ENCODE measurements at regions not wholly inside any gene's neighbourhood (a gene's known extent, or its start where the extent isn't known, plus 50 kb on each side); places are given as distances from the start of the nearest gene placed in this dataset.
"Not testable (repeated sequence)": the region's sequence is repeated elsewhere in the genome, so short reads cannot be mapped to it uniquely, and the experiment has no call there.

DNA sequence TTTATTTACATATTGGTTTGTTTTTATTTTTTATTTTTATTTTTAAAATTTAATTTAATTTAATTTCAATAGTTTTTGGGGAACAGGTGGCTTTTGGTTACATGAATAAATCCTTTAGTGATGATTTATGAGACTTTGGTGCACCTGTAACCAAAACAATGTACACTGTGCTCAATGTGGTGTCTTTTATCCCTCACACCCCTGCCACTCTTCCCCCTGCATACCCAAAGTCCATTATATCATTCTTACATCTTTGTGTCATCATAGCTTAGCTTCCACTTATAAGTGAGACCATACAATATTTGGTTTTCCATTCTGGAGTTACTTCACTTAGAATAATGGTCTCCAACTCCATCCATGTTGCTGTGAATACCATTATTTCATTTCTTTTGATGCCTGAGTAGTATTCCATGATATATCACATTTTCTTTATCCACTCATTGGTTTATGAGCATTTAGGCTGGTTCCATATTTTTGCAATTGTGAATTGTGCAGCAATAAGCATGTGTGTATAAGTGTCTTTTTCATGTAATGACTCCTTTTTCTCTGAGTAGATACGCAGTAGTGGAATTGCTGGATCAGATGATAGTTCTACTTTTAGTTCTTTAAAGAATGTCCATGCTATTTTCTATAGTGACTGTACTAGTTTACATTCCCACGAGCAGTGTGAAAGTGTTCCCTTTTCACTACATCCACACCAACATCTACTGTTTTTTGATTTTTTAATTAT lies 157.1 kb downstream of the CPXCR1 start:
- no peak for DNase-seq (ENCODE audit: low spot score in 2 of 2)
- Histone ChIP-seq H3K4me1 (no peaks in the 10 kb centered on the region), H3K36me3 (no peaks in the 10 kb centered on the region), H3K27ac (no peak overlapping the region), H3K27me3 (no peaks in the 10 kb centered on the region), H3K9me3 (no peaks in the 10 kb centered on the region), H3K4me3 (no peak overlapping the region)
- WGBS = 55% methylated on average over 2 of the region's 2 CpGs
- TF ChIP-seq POLR2AphosphoS5 (IDR thresholded peaks at IDR 0.05) (no peak), EP300 (IDR thresholded peaks at IDR 0.05) (no peak), POLR2A (IDR thresholded peaks at IDR 0.05) (no peak)
- TF ChIP-seq, protein P1, sequence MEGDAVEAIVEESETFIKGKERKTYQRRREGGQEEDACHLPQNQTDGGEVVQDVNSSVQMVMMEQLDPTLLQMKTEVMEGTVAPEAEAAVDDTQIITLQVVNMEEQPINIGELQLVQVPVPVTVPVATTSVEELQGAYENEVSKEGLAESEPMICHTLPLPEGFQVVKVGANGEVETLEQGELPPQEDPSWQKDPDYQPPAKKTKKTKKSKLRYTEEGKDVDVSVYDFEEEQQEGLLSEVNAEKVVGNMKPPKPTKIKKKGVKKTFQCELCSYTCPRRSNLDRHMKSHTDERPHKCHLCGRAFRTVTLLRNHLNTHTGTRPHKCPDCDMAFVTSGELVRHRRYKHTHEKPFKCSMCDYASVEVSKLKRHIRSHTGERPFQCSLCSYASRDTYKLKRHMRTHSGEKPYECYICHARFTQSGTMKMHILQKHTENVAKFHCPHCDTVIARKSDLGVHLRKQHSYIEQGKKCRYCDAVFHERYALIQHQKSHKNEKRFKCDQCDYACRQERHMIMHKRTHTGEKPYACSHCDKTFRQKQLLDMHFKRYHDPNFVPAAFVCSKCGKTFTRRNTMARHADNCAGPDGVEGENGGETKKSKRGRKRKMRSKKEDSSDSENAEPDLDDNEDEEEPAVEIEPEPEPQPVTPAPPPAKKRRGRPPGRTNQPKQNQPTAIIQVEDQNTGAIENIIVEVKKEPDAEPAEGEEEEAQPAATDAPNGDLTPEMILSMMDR (IDR thresholded peaks at IDR 0.05) = no peak

DNA sequence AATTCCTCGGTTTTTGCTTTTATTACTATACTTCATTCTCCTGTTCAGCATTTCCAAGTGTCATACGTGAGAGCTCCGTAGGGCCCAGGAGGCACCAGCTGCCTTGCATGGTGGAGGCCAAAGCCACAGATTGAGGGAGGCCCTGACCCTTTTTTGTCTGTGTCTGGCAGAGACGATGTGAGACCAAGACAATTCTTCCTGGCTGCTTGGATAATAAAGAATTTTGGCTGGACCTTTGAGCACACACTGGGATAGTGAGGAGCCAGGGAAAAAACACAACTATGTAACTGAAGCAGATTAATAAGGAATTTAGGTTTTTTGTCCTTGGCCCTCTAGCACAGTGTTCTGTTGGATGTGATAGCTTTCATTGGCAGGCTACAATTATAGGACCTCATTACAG lies 161.0 kb downstream of the CPXCR1 start:
- no peaks in the 10 kb centered on the region for H3K36me3 ChIP-seq
- TF ChIP-seq, protein P1 (IDR thresholded peaks at IDR 0.05) = no peak
- TF ChIP-seq POLR2A (IDR thresholded peaks at IDR 0.05) (no peak), POLR2AphosphoS5 (IDR thresholded peaks at IDR 0.05) (no peak)
- 91% methylated on average over 4 of the region's 4 CpGs for WGBS

DNA sequence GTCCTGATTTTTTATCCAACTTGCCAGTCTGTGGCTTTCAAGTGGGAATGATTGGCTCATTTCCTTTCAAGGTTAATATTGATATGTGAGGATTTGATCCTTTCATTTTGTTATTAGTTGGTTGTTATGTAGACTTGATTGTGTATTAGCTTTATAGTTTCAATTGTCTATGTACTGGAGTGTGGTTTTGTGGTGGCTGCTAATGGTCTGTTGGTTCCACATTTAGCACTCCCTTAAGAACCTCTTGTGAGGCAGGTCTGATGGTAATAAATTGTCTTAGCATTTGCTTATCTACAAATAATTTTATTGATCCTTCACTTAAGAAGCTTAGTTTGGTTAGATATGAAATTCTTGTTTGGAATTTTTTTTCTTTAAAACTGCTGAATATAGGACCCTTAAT lies 190.6 kb downstream of the CPXCR1 start:
- no peak overlapping the region for H3K4me3 ChIP-seq
- no peaks in the 10 kb centered on the region for H3K27me3 ChIP-seq
- no peaks in the 10 kb centered on the region for H3K9me3 ChIP-seq
- no peak for TF ChIP-seq EP300 (IDR thresholded peaks at IDR 0.05)
- TF ChIP-seq POLR2AphosphoS5 (IDR thresholded peaks at IDR 0.05) = no peak
- TF ChIP-seq POLR2A (IDR thresholded peaks at IDR 0.05) = no peak
- no peaks in the 10 kb centered on the region for H3K4me1 ChIP-seq
- H3K27ac ChIP-seq = no peak overlapping the region
- DNase-seq (ENCODE audit: low spot score in 2 of 2) = no peak
- no peaks in the 10 kb centered on the region for H3K36me3 ChIP-seq

More for the DNA sequence above, 161.0 kb downstream of the CPXCR1 start:
- no peak for DNase-seq (ENCODE audit: low spot score in 2 of 2)
- Histone ChIP-seq H3K27ac (no peak overlapping the region), H3K4me1 (no peaks in the 10 kb centered on the region), H3K27me3 (no peaks in the 10 kb centered on the region), H3K9me3 (no peaks in the 10 kb centered on the region), H3K4me3 (no peak overlapping the region)

DNA sequence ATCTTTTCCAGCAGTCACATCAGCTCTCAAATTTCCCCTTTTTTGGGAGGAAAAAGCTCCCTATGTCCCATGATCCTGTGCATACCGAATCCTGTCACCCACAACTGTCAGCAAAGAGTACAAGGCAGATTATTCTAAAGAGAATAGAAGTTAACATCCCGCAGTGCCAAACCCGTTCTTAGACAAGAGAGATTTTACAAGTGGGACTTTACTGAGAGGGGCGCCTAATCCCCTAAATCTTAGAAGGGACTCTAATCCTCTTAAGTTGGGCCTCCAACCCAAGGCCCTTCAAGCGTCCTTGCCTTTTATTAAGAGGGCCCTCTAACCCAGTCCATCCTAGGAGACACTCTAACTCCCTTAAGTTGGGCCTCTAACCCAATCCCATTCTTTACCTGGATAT lies 193.9 kb downstream of the CPXCR1 start:
- no peaks in the 10 kb centered on the region for H3K4me1 ChIP-seq
- WGBS = 80% methylated on average over 4 of the region's 5 CpGs
- H3K36me3 ChIP-seq = no peaks in the 10 kb centered on the region
- H3K27me3 ChIP-seq = no peaks in the 10 kb centered on the region
- H3K9me3 ChIP-seq = no peaks in the 10 kb centered on the region
- TF ChIP-seq POLR2AphosphoS5 (IDR thresholded peaks at IDR 0.05) (no peak), POLR2A (IDR thresholded peaks at IDR 0.05) (no peak), EP300 (IDR thresholded peaks at IDR 0.05) (no peak)
- TF ChIP-seq, protein P1 (IDR thresholded peaks at IDR 0.05) = no peak
- no peak for DNase-seq (ENCODE audit: low spot score in 2 of 2)
- H3K27ac ChIP-seq = no peak overlapping the region
- H3K4me3 ChIP-seq = no peak overlapping the region

DNA sequence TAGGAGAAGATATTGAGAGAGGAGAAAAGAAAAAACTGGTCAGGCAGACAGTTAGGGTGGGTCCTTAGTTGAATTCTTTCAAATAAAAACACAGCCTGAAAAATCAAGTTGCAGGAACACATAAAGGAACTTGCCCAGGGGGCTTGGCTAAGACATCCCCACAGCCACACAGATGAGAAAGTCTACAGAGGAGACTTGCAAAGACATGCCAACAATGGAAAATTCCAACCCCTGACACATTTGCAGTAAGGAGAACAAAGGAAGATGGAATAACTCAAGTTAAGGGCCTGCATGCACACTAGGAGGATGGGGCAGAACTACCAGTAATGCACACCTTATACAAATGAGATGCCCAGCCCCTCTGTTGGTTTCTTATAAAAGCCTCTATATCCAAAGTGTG lies 197.6 kb downstream of the CPXCR1 start:
- H3K9me3 ChIP-seq = no peaks in the 10 kb centered on the region
- TF ChIP-seq POLR2AphosphoS5 (IDR thresholded peaks at IDR 0.05) = no peak
- TF ChIP-seq, protein P1 (IDR thresholded peaks at IDR 0.05) = no peak
- TF ChIP-seq EP300 (IDR thresholded peaks at IDR 0.05) = no peak
- no peak for TF ChIP-seq POLR2A (IDR thresholded peaks at IDR 0.05)
- H3K27me3 ChIP-seq = no peaks in the 10 kb centered on the region
- H3K4me3 ChIP-seq = no peak overlapping the region
- H3K27ac ChIP-seq = no peak overlapping the region
- no peaks in the 10 kb centered on the region for H3K36me3 ChIP-seq
- DNase-seq (ENCODE audit: low spot score in 2 of 2) = no peak
- no peaks in the 10 kb centered on the region for H3K4me1 ChIP-seq

DNA sequence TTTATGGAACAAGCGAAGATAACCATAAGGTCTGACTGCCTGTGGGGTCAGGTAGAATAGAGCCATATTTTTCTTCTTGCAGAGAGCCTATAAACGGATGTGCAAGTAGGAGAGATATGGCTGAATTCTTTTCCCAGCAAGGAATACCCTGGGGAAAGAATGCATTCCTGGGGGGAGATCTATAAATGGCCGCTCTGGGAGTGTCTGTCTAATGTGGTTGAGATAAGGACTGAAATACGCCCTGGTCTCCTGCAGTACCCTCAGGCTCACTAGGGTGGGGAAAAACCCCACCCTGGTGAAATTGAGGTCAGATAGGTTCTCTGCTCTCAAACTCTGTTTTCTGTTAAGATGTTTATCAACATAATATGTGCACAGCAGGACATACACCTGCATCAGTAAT lies 209.0 kb downstream of the CPXCR1 start:
- H3K4me3 ChIP-seq; H3K27ac ChIP-seq; DNase-seq (ENCODE audit: low spot score in 2 of 2); H3K4me1 ChIP-seq; H3K27me3 ChIP-seq; H3K9me3 ChIP-seq; H3K36me3 ChIP-seq: not testable (repeated sequence)
- 79% methylated on average over 4 of the region's 4 CpGs for WGBS
